Epithelial cell of proximal tubule (primary cell): ENCODE measurements at regions not wholly inside any gene's neighbourhood (a gene's known extent, or its start where the extent isn't known, plus 50 kb on each side); places are given as distances from the start of the nearest gene placed in this dataset.

Experiments
- DNase-seq: peaks from one replicate; pipeline ENCODE4 v3.0.0-alpha.2; 2011; ENCODE audit warnings: low read depth
- H3K4me3 ChIP-seq: 2 replicates; pipeline ENCODE4 v1.5.1; 2011; ENCODE audit warnings: low read depth, mild to moderate bottlenecking, low read length
- TF ChIP-seq, protein P1 (sequence below): conservative IDR thresholded peaks from 2 replicates; pipeline ENCODE4 v1.5.1; 2012; ENCODE audit warnings: low read depth, mild to moderate bottlenecking, low read length

- TF ChIP-seq, protein P1, sequence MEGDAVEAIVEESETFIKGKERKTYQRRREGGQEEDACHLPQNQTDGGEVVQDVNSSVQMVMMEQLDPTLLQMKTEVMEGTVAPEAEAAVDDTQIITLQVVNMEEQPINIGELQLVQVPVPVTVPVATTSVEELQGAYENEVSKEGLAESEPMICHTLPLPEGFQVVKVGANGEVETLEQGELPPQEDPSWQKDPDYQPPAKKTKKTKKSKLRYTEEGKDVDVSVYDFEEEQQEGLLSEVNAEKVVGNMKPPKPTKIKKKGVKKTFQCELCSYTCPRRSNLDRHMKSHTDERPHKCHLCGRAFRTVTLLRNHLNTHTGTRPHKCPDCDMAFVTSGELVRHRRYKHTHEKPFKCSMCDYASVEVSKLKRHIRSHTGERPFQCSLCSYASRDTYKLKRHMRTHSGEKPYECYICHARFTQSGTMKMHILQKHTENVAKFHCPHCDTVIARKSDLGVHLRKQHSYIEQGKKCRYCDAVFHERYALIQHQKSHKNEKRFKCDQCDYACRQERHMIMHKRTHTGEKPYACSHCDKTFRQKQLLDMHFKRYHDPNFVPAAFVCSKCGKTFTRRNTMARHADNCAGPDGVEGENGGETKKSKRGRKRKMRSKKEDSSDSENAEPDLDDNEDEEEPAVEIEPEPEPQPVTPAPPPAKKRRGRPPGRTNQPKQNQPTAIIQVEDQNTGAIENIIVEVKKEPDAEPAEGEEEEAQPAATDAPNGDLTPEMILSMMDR, result no peak
- DNase-seq, result no peak
- H3K4me3 ChIP-seq, result no peak overlapping the region
Observed at GRCh38 chr18:44545359-44545985, 135.2 kb upstream of the SETBP1 start.

GRCh38 chr18:44546954-44547353 lies 133.7 kb upstream of the SETBP1 start:
- DNase-seq, result no peak
- TF ChIP-seq, protein P1, result no peak
- no peak overlapping the region for H3K4me3 ChIP-seq

GRCh38 chr18:44548291-44549221 lies 132.1 kb upstream of the SETBP1 start:
- TF ChIP-seq, protein P1, result no peak

GRCh38 chr18:44552706-44553105 lies 128.0 kb upstream of the SETBP1 start:
- no peak for DNase-seq
- TF ChIP-seq, protein P1, result no peak
- no peak overlapping the region for H3K4me3 ChIP-seq

More at GRCh38 chr18:44548291-44549221, 132.1 kb upstream of the SETBP1 start:
- no peak for DNase-seq
- H3K4me3 ChIP-seq, result no peak overlapping the region

DNA sequence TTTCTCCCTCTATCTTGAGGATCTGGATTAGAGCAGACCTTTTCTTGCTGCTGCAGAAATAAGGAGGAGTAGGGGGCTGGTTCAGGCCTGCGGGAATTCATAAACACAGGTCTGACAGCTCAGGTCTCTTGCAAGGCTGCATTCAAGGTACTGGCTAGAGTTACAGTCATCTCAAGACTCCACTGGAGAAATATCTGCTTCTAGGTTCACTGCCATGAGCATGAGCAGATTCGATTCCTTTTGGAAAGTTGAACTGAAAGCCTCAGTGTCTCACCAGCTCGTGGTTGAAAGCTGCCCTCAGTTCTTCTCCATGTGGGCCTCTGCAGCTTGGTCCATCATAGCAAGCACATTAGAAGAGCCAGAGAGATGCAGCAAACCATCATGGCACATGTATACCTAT lies 124.4 kb upstream of the SETBP1 start:
- no peak for DNase-seq
- no peak overlapping the region for H3K4me3 ChIP-seq
- TF ChIP-seq, protein P1, result no peak

- H3K4me3 ChIP-seq, result no peak overlapping the region
- TF ChIP-seq, protein P1, result no peak
- DNase-seq, result no peak
Observed at GRCh38 chr18:44557616-44558151, 123.0 kb upstream of the SETBP1 start.
